B cell (primary cell): ENCODE measurements at regions not wholly inside any gene's neighbourhood (a gene's known extent, or its start where the extent isn't known, plus 50 kb on each side); places are given as distances from the start of the nearest gene placed in this dataset.

Source experiments
- ATAC-seq: fragments of 200-7000 bp; cut with Tn5 transposase; one replicate; pipeline ENCODE4 v1.10.0; 2021; ENCODE audit warnings: low read depth, mild to moderate bottlenecking, moderate number of reproducible peaks, moderate library complexity
- CTCF ChIA-PET: fragments of 350-600 bp; sonication (Branson Sonifier 250); formaldehyde crosslinking; loops from one replicate; lab custom pipeline; 2021; ENCODE audit warnings: antibody characterized with exemption, inconsistent platforms; lab: Charles Lee
- POLR2A ChIA-PET: fragments of 350-600 bp; sonication (Branson Sonifier 250); formaldehyde crosslinking; loops from one replicate; lab custom pipeline; 2021; ENCODE audit warnings: antibody characterized with exemption; lab: Charles Lee
- DNase-seq: peaks from one replicate; pipeline ENCODE4 v3.0.0; 2013
- H2AFZ ChIP-seq: 2 replicates; pipeline ENCODE4 v1.6.1; 2012; ENCODE audit warnings: mild to moderate bottlenecking, low read depth, low read length; ENCODE audit not compliant: insufficient read depth, poor library complexity, severe bottlenecking
- H3K27ac ChIP-seq, 2 donors: 1 replicate in 1 of 2; 2 replicates in 1 of 2; pipeline ENCODE4 v1.5.1; 2012 to 2013; ENCODE audit warnings: low read length in 2 of 2, mild to moderate bottlenecking in 2 of 2, moderate library complexity in 1 of 2
- H3K27me3 ChIP-seq, 4 experiments: fragments of 200-600 bp in 1 of 4; sonication (generic) in 1 of 4; replicated peaks in 1 of 4; 1 replicate in 2 of 4; 2 replicates in 2 of 4; pipeline versions ENCODE4 v1.6.1 to v1.7.0; 2013 to 2016; ENCODE audit warnings: low read length in 3 of 4, mild to moderate bottlenecking in 2 of 4, mixed read lengths in 1 of 4, moderate library complexity in 1 of 4; ENCODE audit not compliant: insufficient read depth in 4 of 4, control insufficient read depth in 3 of 4; ENCODE audit errors: control extremely low read depth in 1 of 4
- H3K36me3 ChIP-seq, 2 experiments: replicated peaks in 1 of 2; 1 replicate in 1 of 2; 2 replicates in 1 of 2; pipeline versions ENCODE4 v1.6.1 to v1.7.1; 2013; ENCODE audit warnings: low read length in 1 of 2; ENCODE audit not compliant: insufficient read depth in 2 of 2, control insufficient read depth in 1 of 2; ENCODE audit errors: control extremely low read depth in 1 of 2, extremely low read depth in 1 of 2
- H3K4me1 ChIP-seq, 2 donors: fragments of 200-600 bp in 1 of 2; sonication (generic) in 1 of 2; 1 replicate in 1 of 2; 2 replicates in 1 of 2; pipeline versions ENCODE4 v1.5.1 to v1.6.1; 2013 to 2017; ENCODE audit warnings: low read length in 2 of 2; ENCODE audit not compliant: control insufficient read depth in 2 of 2, insufficient read depth in 2 of 2
- H3K4me2 ChIP-seq: replicated peaks from 2 replicates; pipeline ENCODE3; 2012; ENCODE audit warnings: mild to moderate bottlenecking, low read depth, low read length; ENCODE audit not compliant: poor library complexity, severe bottlenecking
- H3K4me3 ChIP-seq, 5 experiments: fragments of 200-600 bp in 1 of 5; sonication (generic) in 1 of 5; 1 replicate in 3 of 5; 2 replicates in 2 of 5; pipeline versions ENCODE4 v1.5.1 to v1.7.0; 2011 to 2016; ENCODE audit warnings: low read length in 4 of 5, mild to moderate bottlenecking in 4 of 5, low read depth in 2 of 5, control low read depth in 1 of 5, moderate library complexity in 1 of 5; ENCODE audit not compliant: insufficient read depth in 1 of 5; ENCODE audit errors: control extremely low read depth in 1 of 5, extremely low read depth in 1 of 5
- H3K79me2 ChIP-seq: fragments of 200-600 bp; sonication (generic); one replicate; pipeline ENCODE4 v1.6.0; 2016; ENCODE audit warnings: low read length; ENCODE audit not compliant: control insufficient read depth, insufficient read depth
- H3K9ac ChIP-seq: fragments of 200-600 bp; sonication (generic); 2 replicates; pipeline ENCODE4 v1.6.1; 2017; ENCODE audit warnings: mild to moderate bottlenecking, low read length, moderate library complexity
- H3K9me3 ChIP-seq, 3 donors: one replicate each; pipeline versions ENCODE4 v1.6.1 to v1.7.1; 2013; ENCODE audit warnings: low read length in 2 of 3; ENCODE audit not compliant: control insufficient read depth in 2 of 3, insufficient read depth in 1 of 3; ENCODE audit errors: control extremely low read depth in 1 of 3
- H4K20me1 ChIP-seq: 2 replicates; pipeline ENCODE4 v1.6.0; 2012; ENCODE audit warnings: mild to moderate bottlenecking, low read length; ENCODE audit not compliant: insufficient read depth, control insufficient read depth, poor library complexity, severe bottlenecking
- H3K27ac Mint-ChIP-seq: one replicate; pipeline ENCODE4 v1.8.0; 2021; ENCODE audit warnings: mixed read lengths
- H3K27me3 Mint-ChIP-seq: one replicate; pipeline ENCODE4 v1.8.0; 2021; ENCODE audit warnings: mixed read lengths
- H3K4me1 Mint-ChIP-seq: one replicate; pipeline ENCODE4 v1.8.0; 2021; ENCODE audit warnings: mixed read lengths
- H3K4me3 Mint-ChIP-seq: one replicate; pipeline ENCODE4 v1.8.0; 2021; ENCODE audit warnings: mixed read lengths
- H3K9me3 Mint-ChIP-seq: one replicate; pipeline ENCODE4 v1.8.0; 2022; ENCODE audit warnings: mixed read lengths; ENCODE audit not compliant: insufficient read depth
- EZH2 ChIP-seq: IDR thresholded peaks from 2 replicates; pipeline ENCODE4 v1.6.1; 2012; ENCODE audit warnings: borderline replicate concordance, low read depth, mild to moderate bottlenecking, moderate library complexity, low read length; ENCODE audit not compliant: insufficient read depth, poor library complexity, severe bottlenecking
- WGBS: methylation state at CpG from one replicate; pipeline ENCODE4 v1.1.5; 2013; ENCODE audit warnings: missing lambda C conversion rate; ENCODE audit not compliant: insufficient coverage; 5-methylcytosine and 5-hydroxymethylcytosine counted together
- intact Hi-C: fragments of 100-400 bp; cut with micrococcal nuclease; formaldehyde crosslinking; loops from one replicate; pipeline ENCODE4 v1.10.0; 2022
- TF ChIP-seq, protein P1 (sequence below): fragments of 200-600 bp; IDR thresholded peaks from one replicate; pipeline ENCODE4 v1.8.0; 2022; ENCODE audit warnings: antibody characterized with exemption, mild to moderate bottlenecking

DNA sequence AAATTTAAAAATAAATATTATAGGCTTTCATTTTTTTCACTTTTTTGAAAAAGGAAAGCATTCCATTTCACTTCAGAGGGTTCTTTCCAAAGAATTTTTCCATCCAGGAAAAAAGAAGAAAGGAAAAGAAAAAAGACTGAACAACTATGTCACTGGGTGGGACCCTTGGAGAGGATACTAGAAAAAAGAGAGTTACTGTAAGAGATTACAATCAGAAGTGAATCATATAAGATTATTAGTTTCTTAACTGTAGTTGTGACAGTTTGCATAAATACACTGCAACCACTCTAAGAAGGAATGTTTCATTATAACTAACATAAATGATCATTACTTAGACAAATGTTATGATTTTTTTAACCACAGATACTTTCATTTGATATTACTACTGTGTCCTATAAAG lies 87.8 kb downstream of the KLF12 start:
- no peak overlapping the region for H3K4me3 ChIP-seq
- H3K4me1 ChIP-seq, result peaks cover 6 to 8% of the 10 kb centered on the region in 2 donors
- no peaks in the 10 kb centered on the region for H3K27me3 Mint-ChIP-seq
- H3K4me1 Mint-ChIP-seq, result peaks cover 54% of the 10 kb centered on the region
- H3K27ac ChIP-seq, result no peak overlapping the region
- no peak overlapping the region for H3K27ac Mint-ChIP-seq
- TF ChIP-seq, protein P1, sequence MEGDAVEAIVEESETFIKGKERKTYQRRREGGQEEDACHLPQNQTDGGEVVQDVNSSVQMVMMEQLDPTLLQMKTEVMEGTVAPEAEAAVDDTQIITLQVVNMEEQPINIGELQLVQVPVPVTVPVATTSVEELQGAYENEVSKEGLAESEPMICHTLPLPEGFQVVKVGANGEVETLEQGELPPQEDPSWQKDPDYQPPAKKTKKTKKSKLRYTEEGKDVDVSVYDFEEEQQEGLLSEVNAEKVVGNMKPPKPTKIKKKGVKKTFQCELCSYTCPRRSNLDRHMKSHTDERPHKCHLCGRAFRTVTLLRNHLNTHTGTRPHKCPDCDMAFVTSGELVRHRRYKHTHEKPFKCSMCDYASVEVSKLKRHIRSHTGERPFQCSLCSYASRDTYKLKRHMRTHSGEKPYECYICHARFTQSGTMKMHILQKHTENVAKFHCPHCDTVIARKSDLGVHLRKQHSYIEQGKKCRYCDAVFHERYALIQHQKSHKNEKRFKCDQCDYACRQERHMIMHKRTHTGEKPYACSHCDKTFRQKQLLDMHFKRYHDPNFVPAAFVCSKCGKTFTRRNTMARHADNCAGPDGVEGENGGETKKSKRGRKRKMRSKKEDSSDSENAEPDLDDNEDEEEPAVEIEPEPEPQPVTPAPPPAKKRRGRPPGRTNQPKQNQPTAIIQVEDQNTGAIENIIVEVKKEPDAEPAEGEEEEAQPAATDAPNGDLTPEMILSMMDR, result no peak
- TF ChIP-seq EZH2, result no peak
- no peak overlapping the region for H3K4me2 ChIP-seq
- no peak overlapping the region for H3K9ac ChIP-seq
- no peak overlapping the region for H3K4me3 Mint-ChIP-seq
- ATAC-seq (no peak), DNase-seq (no peak)
- intact Hi-C loops, result no loop called here
- H2AFZ ChIP-seq, result no peak overlapping the region
- CTCF ChIA-PET, result no interaction called here
- H3K36me3 ChIP-seq, result peaks cover 1 to 2% of the 10 kb centered on the region in 2 experiments
- H3K79me2 ChIP-seq, result peaks cover 96% of the 10 kb centered on the region
- POLR2A ChIA-PET, result no interaction called here
- no peaks in the 10 kb centered on the region for H3K27me3 ChIP-seq
- peaks cover 17% of the 10 kb centered on the region for H4K20me1 ChIP-seq
- no peaks in the 10 kb centered on the region for H3K9me3 Mint-ChIP-seq
- no peaks in the 10 kb centered on the region for H3K9me3 ChIP-seq

DNA sequence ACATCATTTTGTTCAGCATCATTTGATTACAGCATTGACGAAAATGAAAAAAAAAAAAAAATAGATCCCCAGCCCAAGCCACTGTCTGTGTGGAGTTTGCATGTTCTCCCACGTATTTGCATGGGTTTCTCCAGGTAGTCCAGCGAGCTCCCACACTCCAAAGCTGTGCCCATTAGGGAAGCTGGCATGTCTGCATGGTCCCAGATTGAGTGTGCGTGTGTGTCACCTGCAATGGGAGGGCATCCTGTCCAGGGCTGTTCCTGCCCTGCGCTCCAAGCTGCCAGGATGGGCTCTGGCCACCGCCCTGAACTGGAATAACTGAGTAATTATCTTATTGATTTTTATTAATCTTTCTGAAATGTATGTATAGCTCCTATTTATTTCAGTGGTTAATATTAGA lies 88.6 kb downstream of the KLF12 start:
- Histone ChIP-seq H3K4me2 (no peak overlapping the region), H4K20me1 (peaks cover 22% of the 10 kb centered on the region), H3K27me3 (no peaks in the 10 kb centered on the region), H3K9me3 (no peaks in the 10 kb centered on the region), H3K27ac (no peak overlapping the region), H3K4me1 (peaks cover 3 to 5% of the 10 kb centered on the region in 2 donors), H2AFZ (no peak overlapping the region), H3K36me3 (peaks cover 1 to 2% of the 10 kb centered on the region in 2 experiments), H3K9ac (no peak overlapping the region), H3K4me3 (no peak overlapping the region), H3K79me2 (peaks cover 96% of the 10 kb centered on the region)
- intact Hi-C loops, result no loop called here
- H3K9me3 Mint-ChIP-seq, result no peaks in the 10 kb centered on the region
- no peaks in the 10 kb centered on the region for H3K27me3 Mint-ChIP-seq
- TF ChIP-seq, protein P1, result no peak
- TF ChIP-seq EZH2, result no peak
- H3K4me3 Mint-ChIP-seq, result no peak overlapping the region
- ChIA-PET POLR2A (no interaction called here), CTCF (interaction anchor here (0.6 kb wide), 1 partner anchor 20 kb away, joined by 3 read pairs; no protein-coding TSS in a partner anchor)
- H3K27ac Mint-ChIP-seq, result no peak overlapping the region
- H3K4me1 Mint-ChIP-seq, result peaks cover 52% of the 10 kb centered on the region
- ATAC-seq (no peak), DNase-seq (no peak)
- WGBS, result 65% methylated on average over 2 of the region's 6 CpGs
